ENCODE measurements at regions not wholly inside any gene's neighbourhood (a gene's known extent, or its start where the extent isn't known, plus 50 kb on each side); places are given as distances from the start of the nearest gene placed in this dataset.

DNA sequence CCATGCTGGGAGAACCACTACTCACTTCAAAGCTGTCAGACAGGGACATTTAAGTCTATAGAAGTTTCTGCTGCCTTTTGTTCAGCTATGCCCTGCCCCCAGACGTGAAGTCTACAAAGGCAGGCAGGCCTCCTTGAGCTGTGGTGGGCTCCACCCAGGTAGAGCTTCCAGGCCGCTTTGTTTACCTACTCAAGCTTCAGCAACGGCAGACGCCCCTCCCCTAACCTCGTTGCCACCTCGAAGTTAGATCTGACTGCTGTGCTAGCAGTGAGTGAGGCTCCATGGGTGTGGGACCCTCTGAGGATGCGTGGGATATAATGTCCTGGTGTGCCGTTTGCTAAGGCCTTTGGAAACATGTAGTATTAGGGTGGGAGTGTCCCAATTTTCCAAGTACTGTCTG is 276.7 kb downstream of the ZIC4 start:
- no peak for DNase-seq (ENCODE audit: low read depth)
- H3K36me3 ChIP-seq (ENCODE audit: control insufficient read depth, insufficient read depth, low read length) = no peaks in the 10 kb centered on the region
- CTCF ChIA-PET = interaction anchor here (0.6 to 3.4 kb wide), 3 partner anchors 10 to 62 kb away, joined by 3 to 23 read pairs (median 11); no protein-coding TSS in a partner anchor

DNA sequence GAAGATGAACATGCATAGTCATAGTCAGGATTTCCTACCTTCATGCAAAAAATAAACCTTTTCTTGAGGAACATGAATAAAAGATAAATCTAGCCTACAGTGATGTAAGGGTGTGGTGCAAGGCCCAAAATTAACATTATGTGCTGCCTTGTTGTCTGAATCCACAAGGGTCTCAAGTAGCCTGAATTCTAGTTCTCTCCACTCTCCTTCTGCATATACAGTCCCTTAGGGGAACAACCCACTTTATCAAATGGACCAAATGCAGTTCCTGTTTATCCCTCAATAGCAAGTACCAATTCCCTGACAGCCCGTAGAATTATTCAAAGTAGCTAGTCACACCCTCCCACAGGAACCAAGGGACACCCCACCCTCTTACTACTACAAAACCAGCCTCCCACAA is 284.0 kb downstream of the ZIC4 start:
- DNase-seq (ENCODE audit: low read depth) = no peak
- CTCF ChIA-PET = interaction anchor here (3.0 kb wide), 1 partner anchor 69 kb away, joined by 30 read pairs; no protein-coding TSS in a partner anchor
- no peaks in the 10 kb centered on the region for H3K27me3 ChIP-seq (ENCODE audit: control insufficient read depth, insufficient read depth, low read length)

More for the DNA sequence above, 276.7 kb downstream of the ZIC4 start:
- TF ChIP-seq, protein P1, sequence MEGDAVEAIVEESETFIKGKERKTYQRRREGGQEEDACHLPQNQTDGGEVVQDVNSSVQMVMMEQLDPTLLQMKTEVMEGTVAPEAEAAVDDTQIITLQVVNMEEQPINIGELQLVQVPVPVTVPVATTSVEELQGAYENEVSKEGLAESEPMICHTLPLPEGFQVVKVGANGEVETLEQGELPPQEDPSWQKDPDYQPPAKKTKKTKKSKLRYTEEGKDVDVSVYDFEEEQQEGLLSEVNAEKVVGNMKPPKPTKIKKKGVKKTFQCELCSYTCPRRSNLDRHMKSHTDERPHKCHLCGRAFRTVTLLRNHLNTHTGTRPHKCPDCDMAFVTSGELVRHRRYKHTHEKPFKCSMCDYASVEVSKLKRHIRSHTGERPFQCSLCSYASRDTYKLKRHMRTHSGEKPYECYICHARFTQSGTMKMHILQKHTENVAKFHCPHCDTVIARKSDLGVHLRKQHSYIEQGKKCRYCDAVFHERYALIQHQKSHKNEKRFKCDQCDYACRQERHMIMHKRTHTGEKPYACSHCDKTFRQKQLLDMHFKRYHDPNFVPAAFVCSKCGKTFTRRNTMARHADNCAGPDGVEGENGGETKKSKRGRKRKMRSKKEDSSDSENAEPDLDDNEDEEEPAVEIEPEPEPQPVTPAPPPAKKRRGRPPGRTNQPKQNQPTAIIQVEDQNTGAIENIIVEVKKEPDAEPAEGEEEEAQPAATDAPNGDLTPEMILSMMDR (IDR thresholded peaks at IDR 0.05; ENCODE audit: insufficient read depth, low read depth, low read length) = no peak
- POLR2A ChIA-PET = no interaction called here
- no peaks in the 10 kb centered on the region for H3K27me3 ChIP-seq (ENCODE audit: control insufficient read depth, insufficient read depth, low read length)
- no peak overlapping the region for H3K4me3 ChIP-seq (ENCODE audit: low read depth, low read length)

DNA sequence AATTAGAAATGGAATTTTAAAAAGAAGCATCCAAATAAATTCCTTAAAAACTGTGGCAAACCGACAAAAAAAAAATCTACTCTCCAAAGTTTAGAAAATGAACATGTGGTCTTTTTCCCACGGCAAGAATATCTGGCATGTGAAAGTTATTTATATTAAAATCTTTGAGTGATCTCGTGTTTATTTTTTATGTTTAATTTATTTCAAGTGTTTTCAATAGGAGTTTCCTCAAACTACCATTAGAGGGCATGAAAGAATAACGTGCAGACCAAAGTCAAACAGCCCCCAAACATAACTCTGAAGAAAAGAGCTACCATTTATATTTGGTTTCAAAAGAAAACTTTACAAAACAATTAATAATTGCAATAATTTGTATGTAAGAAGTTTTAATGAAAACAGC is 286.4 kb downstream of the ZIC4 start:
- Histone ChIP-seq H3K4me3 (ENCODE audit: low read depth, low read length) (no peak overlapping the region), H3K36me3 (ENCODE audit: control insufficient read depth, insufficient read depth, low read length) (no peaks in the 10 kb centered on the region), H3K27me3 (ENCODE audit: control insufficient read depth, insufficient read depth, low read length) (no peaks in the 10 kb centered on the region)
- TF ChIP-seq, protein P1 (IDR thresholded peaks at IDR 0.05; ENCODE audit: insufficient read depth, low read depth, low read length) = peak; percentile 59
- POLR2A ChIA-PET = interaction anchor here (0.6 kb wide), 1 partner anchor 166 kb away, joined by 3 read pairs; no protein-coding TSS in a partner anchor
- CTCF ChIA-PET = interaction anchor here (0.7 to 3.2 kb wide), 5 partner anchors 10 to 72 kb away, joined by 4 to 30 read pairs (median 5); no protein-coding TSS in a partner anchor
- peak; percentile 46 for DNase-seq (ENCODE audit: low read depth)

More for the DNA sequence above, 284.0 kb downstream of the ZIC4 start:
- POLR2A ChIA-PET = no interaction called here
- no peak overlapping the region for H3K4me3 ChIP-seq (ENCODE audit: low read depth, low read length)
- no peaks in the 10 kb centered on the region for H3K36me3 ChIP-seq (ENCODE audit: control insufficient read depth, insufficient read depth, low read length)
- TF ChIP-seq, protein P1 (IDR thresholded peaks at IDR 0.05; ENCODE audit: insufficient read depth, low read depth, low read length) = no peak

DNA sequence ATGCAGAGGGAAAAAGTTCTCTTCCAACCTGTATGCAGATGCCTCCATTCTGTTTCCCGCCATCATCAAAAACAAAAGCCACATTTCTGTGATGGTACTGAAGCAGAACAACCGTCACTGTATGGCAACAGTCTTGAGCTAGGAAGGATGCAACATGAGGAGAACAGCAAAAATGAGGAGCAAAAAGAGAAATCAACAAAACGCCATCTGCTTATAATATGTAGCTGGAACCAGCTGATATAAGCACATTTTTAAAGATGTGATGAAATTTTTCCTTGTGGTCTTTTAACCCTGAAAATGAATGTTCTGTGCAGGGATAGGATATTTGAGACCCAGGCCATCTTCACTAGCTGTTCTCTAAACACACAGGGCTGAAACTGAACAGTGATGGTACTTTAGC is 287.0 kb downstream of the ZIC4 start:
- H3K36me3 ChIP-seq (ENCODE audit: control insufficient read depth, insufficient read depth, low read length) = no peaks in the 10 kb centered on the region
- no peak for DNase-seq (ENCODE audit: low read depth)
- POLR2A ChIA-PET = no interaction called here
- no peak overlapping the region for H3K4me3 ChIP-seq (ENCODE audit: low read depth, low read length)
- TF ChIP-seq, protein P1 (IDR thresholded peaks at IDR 0.05; ENCODE audit: insufficient read depth, low read depth, low read length) = no peak
- CTCF ChIA-PET = interaction anchor here (1.0 to 3.2 kb wide), 2 partner anchors 10 to 25 kb away, joined by 3 to 23 read pairs; no protein-coding TSS in a partner anchor
- H3K27me3 ChIP-seq (ENCODE audit: control insufficient read depth, insufficient read depth, low read length) = no peaks in the 10 kb centered on the region

DNA sequence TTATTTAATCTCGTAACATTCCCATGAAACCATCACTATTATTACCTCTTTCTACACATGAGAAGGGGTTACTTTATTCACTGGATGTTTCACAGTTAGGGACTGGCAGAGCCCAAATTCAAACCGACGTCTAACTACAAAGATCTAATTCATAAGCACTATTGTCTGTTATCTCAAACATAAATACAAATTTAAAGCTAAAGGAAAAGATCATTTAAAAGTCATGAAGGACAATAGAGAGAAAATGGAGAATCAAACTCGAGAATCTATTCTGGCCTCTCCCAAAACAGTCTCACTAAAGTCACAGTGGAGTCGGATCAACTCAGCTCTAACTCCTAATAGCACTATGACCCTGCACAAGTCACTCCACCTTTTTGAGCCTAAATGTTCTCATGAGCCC is 287.7 kb downstream of the ZIC4 start:
- Histone ChIP-seq H3K4me3 (ENCODE audit: low read depth, low read length) (no peak overlapping the region), H3K36me3 (ENCODE audit: control insufficient read depth, insufficient read depth, low read length) (no peaks in the 10 kb centered on the region), H3K27me3 (ENCODE audit: control insufficient read depth, insufficient read depth, low read length) (no peaks in the 10 kb centered on the region)
- DNase-seq (ENCODE audit: low read depth) = no peak
- ChIA-PET POLR2A (no interaction called here), CTCF (interaction anchor here (0.6 to 3.2 kb wide), 6 partner anchors 11 to 1209 kb away, joined by 3 to 23 read pairs (median 4); no protein-coding TSS in a partner anchor)
- TF ChIP-seq, protein P1 (IDR thresholded peaks at IDR 0.05; ENCODE audit: insufficient read depth, low read depth, low read length) = no peak
